HG03565 (cell line): ENCODE measurements at regions not wholly inside any gene's neighbourhood (a gene's known extent, or its start where the extent isn't known, plus 50 kb on each side); places are given as distances from the start of the nearest gene placed in this dataset.

Experiments
- ATAC-seq: cut with Tn5 transposase; IDR thresholded peaks from one replicate; pipeline ENCODE4 v1.9.1; 2021; ENCODE audit warnings: mild to moderate bottlenecking, moderate library complexity; ENCODE audit not compliant: unreplicated experiment

- no peak for ATAC-seq
Measured at GRCh38 chrX:150163956-150164726, 199.0 kb upstream of the MAMLD1 start.

GRCh38 chrX:150164971-150165600, 198.0 kb upstream of the MAMLD1 start:
- ATAC-seq, result no peak

GRCh38 chrX:150165776-150166610, 197.1 kb upstream of the MAMLD1 start:
- no peak for ATAC-seq

GRCh38 chrX:150167482-150168324, 195.4 kb upstream of the MAMLD1 start:
- no peak for ATAC-seq

GRCh38 chrX:150182161-150182560, 181.0 kb upstream of the MAMLD1 start:
- ATAC-seq, result no peak

- ATAC-seq, result no peak
Measured at GRCh38 chrX:150184491-150184890, 178.6 kb upstream of the MAMLD1 start.

GRCh38 chrX:150185766-150186165, 177.4 kb upstream of the MAMLD1 start:
- no peak for ATAC-seq

GRCh38 chrX:150192816-150193215, 170.3 kb upstream of the MAMLD1 start:
- ATAC-seq, result no peak

- ATAC-seq, result no peak
Measured at GRCh38 chrX:150196285-150196684, 166.8 kb upstream of the MAMLD1 start.

- no peak for ATAC-seq
Measured at GRCh38 chrX:150197388-150197787, 165.7 kb upstream of the MAMLD1 start.

- ATAC-seq, result no peak
Measured at GRCh38 chrX:150198776-150199175, 164.3 kb upstream of the MAMLD1 start.

GRCh38 chrX:150199181-150199580, 163.9 kb upstream of the MAMLD1 start:
- no peak for ATAC-seq

- ATAC-seq, result no peak
Measured at GRCh38 chrX:150199803-150200202, 163.3 kb upstream of the MAMLD1 start.

- no peak for ATAC-seq
Measured at GRCh38 chrX:150200361-150200760, 162.8 kb upstream of the MAMLD1 start.

GRCh38 chrX:150200820-150201287, 162.3 kb upstream of the MAMLD1 start:
- ATAC-seq, result peak; percentile 99

GRCh38 chrX:150201391-150201790, 161.7 kb upstream of the MAMLD1 start:
- no peak for ATAC-seq

GRCh38 chrX:150201841-150202240, 161.3 kb upstream of the MAMLD1 start:
- no peak for ATAC-seq

- no peak for ATAC-seq
Measured at GRCh38 chrX:150202641-150203247, 160.4 kb upstream of the MAMLD1 start.

GRCh38 chrX:150203248-150203645, 159.9 kb upstream of the MAMLD1 start:
- ATAC-seq, result no peak

GRCh38 chrX:150205011-150205410, 158.1 kb upstream of the MAMLD1 start:
- ATAC-seq, result no peak
